ENCODE measurements at regions not wholly inside any gene's neighbourhood (a gene's known extent, or its start where the extent isn't known, plus 50 kb on each side); places are given as distances from the start of the nearest gene placed in this dataset.

GRCh38 chr18:10289951-10290637 lies 164.3 kb upstream of the APCDD1 start:
- no peak for DNase-seq
- no peak for TF ChIP-seq POLR2A (IDR thresholded peaks at IDR 0.05; ENCODE audit: low read length)
- no peak for TF ChIP-seq GATA1 (IDR thresholded peaks at IDR 0.05; ENCODE audit: low read depth, low read length)

GRCh38 chr18:10290638-10291235 lies 163.7 kb upstream of the APCDD1 start:
- TF ChIP-seq POLR2A (IDR thresholded peaks at IDR 0.05; ENCODE audit: low read length): no peak
- TF ChIP-seq GATA1 (IDR thresholded peaks at IDR 0.05; ENCODE audit: low read depth, low read length): no peak
- DNase-seq: no peak

GRCh38 chr18:10291568-10291981 lies 162.9 kb upstream of the APCDD1 start:
- DNase-seq: no peak
- TF ChIP-seq GATA1 (IDR thresholded peaks at IDR 0.05; ENCODE audit: low read depth, low read length): no peak
- TF ChIP-seq POLR2A (IDR thresholded peaks at IDR 0.05; ENCODE audit: low read length): no peak

DNA sequence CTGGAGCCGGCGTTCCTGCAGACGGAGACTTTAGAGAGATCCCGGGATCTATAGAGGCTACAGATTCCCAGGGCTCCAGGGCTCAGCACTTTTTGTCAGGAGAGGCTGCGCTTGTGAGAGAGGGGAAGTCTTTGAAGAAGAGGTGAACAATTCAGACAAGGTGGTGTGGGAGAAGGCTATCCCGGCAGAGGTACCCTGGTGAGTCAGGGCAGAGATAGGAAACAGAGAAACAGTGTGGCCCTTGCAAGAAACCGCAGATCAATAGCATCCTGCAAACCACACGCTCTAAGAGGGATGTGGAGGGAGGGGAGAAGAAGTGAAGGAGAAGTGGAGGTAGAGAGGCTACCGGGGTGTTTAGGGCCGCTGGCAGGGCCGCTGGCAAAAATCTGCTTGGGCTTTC lies 160.5 kb upstream of the APCDD1 start:
- DNase-seq: no peak
- TF ChIP-seq GATA1 (IDR thresholded peaks at IDR 0.05; ENCODE audit: low read depth, low read length) (no peak), POLR2A (IDR thresholded peaks at IDR 0.05; ENCODE audit: low read length) (no peak)

DNA sequence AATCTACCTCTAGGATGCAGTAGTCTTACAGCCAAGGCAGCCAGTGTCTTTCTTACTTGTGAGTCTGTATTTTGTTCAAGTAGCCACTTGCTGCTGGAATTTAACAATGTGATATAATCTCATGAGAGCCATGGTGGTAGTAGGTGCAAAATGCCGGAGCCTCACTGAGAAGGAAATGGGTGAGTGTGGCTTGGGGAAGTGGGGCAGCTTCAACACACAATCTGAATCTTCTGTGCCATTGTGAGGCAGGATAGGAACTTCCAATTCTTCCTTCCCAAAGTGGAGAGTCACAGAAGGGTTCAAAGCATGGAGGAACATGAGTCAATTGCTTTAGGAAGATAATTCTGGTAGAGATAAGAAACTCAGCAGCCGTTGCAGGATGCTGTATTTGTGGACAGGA lies 158.7 kb upstream of the APCDD1 start:
- TF ChIP-seq POLR2A (IDR thresholded peaks at IDR 0.05; ENCODE audit: low read length) (no peak), GATA1 (IDR thresholded peaks at IDR 0.05; ENCODE audit: low read depth, low read length) (no peak)
- no peak for DNase-seq

DNA sequence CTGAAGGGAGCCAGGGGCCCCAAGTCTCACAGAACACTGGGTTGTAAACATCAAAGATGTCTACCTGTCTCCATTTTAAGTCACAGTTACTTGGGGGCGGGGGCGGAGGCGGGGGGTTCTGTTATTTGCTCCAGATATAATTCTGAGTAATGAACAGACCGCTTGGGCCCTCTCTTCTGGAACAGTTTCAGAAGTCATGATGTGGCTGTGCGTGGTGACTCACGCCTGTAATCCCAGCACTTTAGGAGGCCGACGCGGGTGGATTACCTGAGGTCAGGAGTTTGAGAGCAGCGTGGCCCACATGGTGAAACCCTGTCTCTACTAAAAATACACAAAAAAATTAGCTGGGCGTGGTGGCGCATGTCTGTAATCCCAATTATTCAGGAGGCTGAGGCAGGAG lies 157.9 kb upstream of the APCDD1 start:
- TF ChIP-seq POLR2A (IDR thresholded peaks at IDR 0.05; ENCODE audit: low read length) (no peak), GATA1 (IDR thresholded peaks at IDR 0.05; ENCODE audit: low read depth, low read length) (no peak)
- DNase-seq: no peak

GRCh38 chr18:10297086-10297485 lies 157.3 kb upstream of the APCDD1 start:
- DNase-seq: no peak
- TF ChIP-seq GATA1 (IDR thresholded peaks at IDR 0.05; ENCODE audit: low read depth, low read length) (no peak), POLR2A (IDR thresholded peaks at IDR 0.05; ENCODE audit: low read length) (no peak)

GRCh38 chr18:10298346-10298745 lies 156.1 kb upstream of the APCDD1 start:
- no peak for TF ChIP-seq GATA1 (IDR thresholded peaks at IDR 0.05; ENCODE audit: low read depth, low read length)
- no peak for DNase-seq

GRCh38 chr18:10299643-10300042 lies 154.8 kb upstream of the APCDD1 start:
- TF ChIP-seq GATA1 (IDR thresholded peaks at IDR 0.05; ENCODE audit: low read depth, low read length) (no peak), POLR2A (IDR thresholded peaks at IDR 0.05; ENCODE audit: low read length) (no peak)
- no peak for DNase-seq

GRCh38 chr18:10300739-10301138 lies 153.7 kb upstream of the APCDD1 start:
- DNase-seq: no peak
- TF ChIP-seq POLR2A (IDR thresholded peaks at IDR 0.05; ENCODE audit: low read length): no peak

DNA sequence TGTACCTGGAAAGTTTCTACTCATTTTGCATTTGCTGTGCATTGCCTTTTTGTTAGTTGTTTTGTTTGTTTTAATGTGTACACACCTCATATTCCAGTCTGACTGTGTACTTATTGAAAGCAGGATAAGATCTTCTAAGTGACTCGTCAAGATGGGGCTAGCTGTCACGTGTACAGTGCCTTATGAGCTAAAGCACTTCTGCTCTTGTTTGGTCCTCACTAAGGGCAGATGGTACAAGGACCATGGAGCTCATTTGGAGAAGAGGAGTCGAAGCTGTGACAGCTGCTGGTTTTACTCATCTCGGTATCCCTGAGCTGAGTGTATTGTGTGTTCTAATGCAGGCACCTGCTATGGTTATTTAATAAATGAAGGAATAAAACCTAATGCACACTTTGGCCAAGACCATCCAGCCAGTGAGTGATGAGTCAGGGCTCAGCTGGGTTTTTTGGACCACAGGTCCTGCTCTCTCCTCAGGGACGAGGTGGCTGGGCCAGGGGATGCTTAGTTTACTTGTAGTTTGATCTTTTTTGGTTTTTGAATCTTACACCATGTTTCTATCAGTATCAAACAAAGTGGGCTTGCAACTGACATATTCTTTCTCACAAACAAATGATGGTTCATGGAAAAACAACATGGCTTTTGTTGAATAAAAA lies 152.5 kb upstream of the APCDD1 start:
- TF ChIP-seq GATA1 (IDR thresholded peaks at IDR 0.05; ENCODE audit: low read depth, low read length): no peak
- no peak for TF ChIP-seq POLR2A (IDR thresholded peaks at IDR 0.05; ENCODE audit: low read length)
- no peak for DNase-seq

GRCh38 chr18:10303171-10303570 lies 151.3 kb upstream of the APCDD1 start:
- no peak for DNase-seq
- TF ChIP-seq GATA1 (IDR thresholded peaks at IDR 0.05; ENCODE audit: low read depth, low read length): no peak
- TF ChIP-seq POLR2A (IDR thresholded peaks at IDR 0.05; ENCODE audit: low read length): no peak

DNA sequence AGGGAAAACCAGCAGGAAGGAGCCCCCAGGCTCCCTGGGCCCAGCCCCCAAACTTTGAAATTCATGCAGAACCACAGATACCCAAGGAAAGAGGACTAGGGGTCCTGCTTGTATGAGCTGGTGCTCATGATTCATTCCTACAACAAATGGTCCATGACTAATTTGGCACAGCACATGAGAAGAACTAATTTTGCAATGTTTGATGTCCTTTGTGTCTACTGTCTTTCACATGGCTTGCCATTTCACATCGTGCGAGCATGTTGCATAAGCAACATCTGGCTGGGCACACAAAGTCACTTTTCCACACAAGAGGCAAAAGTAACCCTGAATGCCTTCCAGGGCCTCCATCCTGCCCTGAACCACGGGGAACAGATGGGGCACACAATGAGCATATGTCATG lies 149.6 kb upstream of the APCDD1 start:
- no peak for TF ChIP-seq POLR2A (IDR thresholded peaks at IDR 0.05; ENCODE audit: low read length)
- TF ChIP-seq GATA1 (IDR thresholded peaks at IDR 0.05; ENCODE audit: low read depth, low read length): no peak
- DNase-seq: no peak

DNA sequence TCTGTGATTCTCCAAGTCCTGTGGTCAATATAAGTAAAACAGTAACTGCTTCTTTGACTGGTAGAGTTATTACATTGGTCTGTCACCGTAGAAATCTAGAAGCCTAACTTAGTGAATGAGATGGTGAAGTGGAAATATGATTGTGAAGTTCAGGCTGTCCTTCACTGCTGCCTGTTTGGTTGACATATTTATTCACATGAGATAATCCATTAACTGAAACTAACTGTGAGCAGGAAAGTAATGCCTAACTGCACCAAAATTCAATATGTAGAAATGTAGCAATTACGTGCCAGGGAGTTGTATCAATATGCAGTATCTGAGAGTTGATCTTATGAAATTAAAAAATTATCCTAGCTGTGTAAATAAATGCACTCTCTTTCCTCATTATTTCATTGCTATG lies 147.7 kb upstream of the APCDD1 start:
- TF ChIP-seq POLR2A (IDR thresholded peaks at IDR 0.05; ENCODE audit: low read length): no peak
- TF ChIP-seq GATA1 (IDR thresholded peaks at IDR 0.05; ENCODE audit: low read depth, low read length): no peak
- no peak for DNase-seq

- no peak for DNase-seq
- TF ChIP-seq GATA1 (IDR thresholded peaks at IDR 0.05; ENCODE audit: low read depth, low read length) (no peak), POLR2A (IDR thresholded peaks at IDR 0.05; ENCODE audit: low read length) (no peak)
These were observed 146.3 kb upstream of the APCDD1 start for GRCh38 chr18:10308154-10308553.

Measured in erythroblast (primary cell).